HG03432 (cell line): ENCODE measurements at regions not wholly inside any gene's neighbourhood (a gene's known extent, or its start where the extent isn't known, plus 50 kb on each side); places are given as distances from the start of the nearest gene placed in this dataset.

Source experiments
- ATAC-seq: cut with Tn5 transposase; IDR thresholded peaks from one replicate; pipeline ENCODE4 v1.9.1; 2021; ENCODE audit warnings: mild to moderate bottlenecking, moderate library complexity; ENCODE audit not compliant: unreplicated experiment

DNA sequence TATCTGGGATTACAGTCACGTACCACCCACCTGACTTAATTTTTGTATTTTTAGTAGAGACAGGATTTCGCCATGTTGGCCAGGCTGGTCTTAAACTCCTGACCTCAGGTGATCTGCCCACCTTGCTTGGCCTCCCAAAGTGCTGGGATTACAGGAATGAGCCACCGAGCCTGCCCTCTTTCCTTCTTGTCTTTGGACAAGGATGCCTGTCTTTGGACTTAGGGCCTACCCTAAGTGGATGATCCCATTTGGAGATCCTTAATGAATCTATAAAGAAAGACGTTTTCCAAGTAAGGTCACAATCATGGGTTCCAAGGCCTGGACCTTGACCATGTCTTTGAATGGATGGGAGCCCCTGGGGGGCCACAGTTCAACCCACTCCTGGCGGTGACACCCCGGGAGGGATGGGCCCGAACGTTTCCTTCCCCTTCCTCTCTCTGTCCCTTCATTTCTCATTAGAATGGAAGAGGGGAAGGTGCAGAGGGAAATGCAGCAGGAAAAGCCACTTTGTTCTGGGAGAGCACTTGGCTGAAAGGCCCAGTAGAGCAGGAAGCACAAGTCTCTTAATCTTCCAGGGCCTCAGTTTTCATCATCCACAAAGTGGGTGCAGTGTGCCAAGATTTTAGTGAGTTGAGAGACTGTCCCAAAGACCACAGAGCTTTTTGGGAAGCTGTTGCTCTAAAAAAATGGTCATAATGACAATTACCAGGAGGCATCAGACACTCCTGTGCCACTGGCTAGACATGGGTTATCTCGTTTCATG lies 353.3 kb downstream of the SEC14L1 start:
- no peak for ATAC-seq

DNA sequence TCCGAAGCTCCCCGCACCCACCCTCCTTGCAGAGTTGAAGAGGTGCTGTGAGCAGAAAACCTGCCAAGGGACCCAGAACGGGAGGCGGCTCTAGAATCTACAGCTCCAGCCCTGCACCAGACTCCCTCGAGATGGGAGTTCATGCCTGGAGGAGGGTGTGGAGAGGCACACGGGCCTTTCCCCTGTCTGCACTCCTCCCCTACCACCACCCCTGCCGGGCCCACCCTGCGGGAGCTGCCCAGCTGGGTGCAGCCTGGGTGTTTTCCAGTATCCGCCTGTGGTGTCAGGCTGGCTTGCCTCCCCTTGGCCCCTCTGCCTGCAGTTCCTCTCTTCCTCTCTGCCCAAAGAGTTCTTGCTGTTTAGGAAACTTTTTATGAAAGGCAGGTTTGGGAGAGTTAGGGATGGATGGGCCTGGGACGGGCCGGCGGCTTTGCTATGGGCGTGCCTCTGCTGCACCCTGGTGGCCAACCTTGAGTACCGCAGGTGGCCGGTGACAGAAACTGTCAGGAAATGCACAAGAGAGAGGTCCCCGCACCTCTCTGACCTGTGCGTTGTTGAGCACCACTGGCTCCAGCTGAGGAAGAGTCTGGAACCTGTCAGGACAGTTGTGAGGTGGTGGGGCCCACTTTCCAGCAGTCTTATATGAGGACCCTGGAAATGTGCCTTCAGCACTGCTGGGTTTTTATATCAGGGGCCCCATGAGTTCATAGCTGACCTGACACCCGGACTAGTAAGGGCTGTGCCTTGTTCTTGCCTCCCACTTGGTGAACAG lies 354.1 kb downstream of the SEC14L1 start:
- ATAC-seq = no peak

DNA sequence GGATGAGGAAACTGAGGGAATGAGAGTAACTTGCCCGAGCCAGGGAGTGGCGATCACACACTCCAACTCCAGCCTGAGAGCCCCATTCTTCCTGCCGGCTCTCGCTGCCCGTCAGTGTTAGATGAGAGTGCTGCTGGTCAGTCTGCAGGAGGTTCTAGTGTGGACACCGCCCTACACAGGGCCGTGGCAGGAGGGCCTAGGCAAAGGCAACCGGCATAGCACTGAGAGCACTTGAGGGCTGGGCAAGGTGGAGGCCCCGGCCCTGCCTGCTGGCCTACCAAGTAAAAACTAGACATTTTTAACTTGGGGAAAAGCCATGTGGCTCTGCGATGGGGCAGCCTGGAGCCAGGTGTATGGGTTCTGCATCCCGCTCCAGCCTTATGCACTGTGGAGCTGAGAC lies 354.8 kb downstream of the SEC14L1 start:
- ATAC-seq = no peak

- ATAC-seq = no peak
Measured at GRCh38 chr17:77496401-77496801, 355.6 kb downstream of the SEC14L1 start.

DNA sequence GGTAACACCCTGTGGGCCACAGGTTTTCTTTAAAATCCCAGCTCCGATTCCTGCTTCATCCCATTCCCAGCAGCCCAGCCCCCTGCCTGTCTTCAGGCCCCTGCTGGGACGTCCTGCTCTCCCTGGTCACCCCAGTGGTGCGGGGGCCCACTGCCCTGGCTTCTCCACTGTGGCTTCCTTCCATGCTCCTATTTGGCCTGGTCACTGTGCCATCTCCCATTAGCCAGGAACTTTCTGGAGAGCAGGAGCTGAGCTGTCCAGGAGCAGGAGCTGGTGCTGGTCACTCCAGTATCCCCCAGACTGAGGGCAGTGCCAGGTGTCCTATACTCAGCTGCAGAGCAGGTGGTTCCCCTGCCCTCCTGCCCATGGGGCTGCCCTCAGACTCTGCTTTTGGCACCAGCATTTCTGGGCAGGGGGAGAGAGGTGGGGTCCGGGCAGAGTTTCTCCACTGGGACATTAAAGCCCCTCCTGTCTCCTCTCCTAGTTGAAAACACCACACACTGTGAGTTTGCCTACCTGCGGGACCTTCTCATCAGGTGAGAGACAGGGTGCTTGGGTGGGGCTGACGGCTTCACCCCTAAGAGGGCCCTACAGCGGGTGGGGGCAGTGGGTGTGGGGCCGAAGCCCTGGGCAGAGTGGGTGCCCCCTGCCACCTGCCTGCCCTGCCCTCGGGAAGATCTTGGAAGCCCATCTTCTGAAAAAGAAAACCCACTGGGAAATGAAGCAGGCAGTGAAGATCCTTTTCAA lies 356.2 kb downstream of the SEC14L1 start:
- no peak for ATAC-seq

DNA sequence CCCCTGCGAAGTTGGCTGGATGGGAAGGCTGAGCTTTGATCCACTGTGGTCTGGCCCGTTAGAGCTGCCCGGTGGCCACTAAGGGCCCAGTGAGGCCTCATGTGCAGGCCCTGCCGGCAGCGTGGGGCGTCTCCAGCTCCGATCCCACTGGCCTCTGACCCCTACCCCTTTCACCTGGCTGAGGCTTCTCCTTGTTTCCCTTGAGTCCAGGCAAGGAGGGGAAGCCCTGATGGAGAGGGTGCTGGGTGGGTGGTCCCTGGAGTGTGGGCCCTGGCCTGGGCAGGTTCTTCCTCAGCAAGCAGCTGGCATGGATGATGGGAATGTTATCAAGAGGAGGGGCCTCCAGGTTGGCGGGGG lies 356.8 kb downstream of the SEC14L1 start:
- no peak for ATAC-seq

DNA sequence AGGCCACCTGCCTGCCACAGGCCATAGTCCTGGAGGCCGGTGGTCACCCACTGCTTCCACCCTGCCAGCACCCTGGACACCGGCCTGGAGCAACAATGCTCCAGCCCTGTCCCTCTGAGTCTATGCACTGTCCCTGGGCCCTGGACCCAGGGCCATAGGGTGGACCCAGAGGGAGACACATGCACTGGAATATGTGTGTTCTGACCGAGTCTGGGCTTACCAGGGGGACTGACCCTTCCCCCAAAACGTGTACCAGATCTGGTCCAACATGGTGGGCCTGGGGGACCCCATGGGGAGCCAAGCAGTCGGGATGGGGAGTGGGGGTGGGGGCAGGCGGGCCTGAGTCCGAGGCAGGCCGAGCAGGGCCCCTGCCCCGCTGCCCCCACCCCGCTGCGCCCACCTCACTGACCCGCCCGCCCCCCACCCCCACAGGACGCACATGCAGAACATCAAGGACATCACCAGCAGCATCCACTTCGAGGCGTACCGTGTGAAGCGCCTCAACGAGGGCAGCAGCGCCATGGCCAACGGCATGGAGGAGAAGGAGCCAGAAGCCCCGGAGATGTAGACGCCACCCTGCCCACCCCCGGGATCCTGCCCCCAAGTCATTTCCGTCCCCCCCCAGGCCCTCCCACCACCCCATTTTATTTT lies 357.4 kb downstream of the SEC14L1 start:
- no peak for ATAC-seq

DNA sequence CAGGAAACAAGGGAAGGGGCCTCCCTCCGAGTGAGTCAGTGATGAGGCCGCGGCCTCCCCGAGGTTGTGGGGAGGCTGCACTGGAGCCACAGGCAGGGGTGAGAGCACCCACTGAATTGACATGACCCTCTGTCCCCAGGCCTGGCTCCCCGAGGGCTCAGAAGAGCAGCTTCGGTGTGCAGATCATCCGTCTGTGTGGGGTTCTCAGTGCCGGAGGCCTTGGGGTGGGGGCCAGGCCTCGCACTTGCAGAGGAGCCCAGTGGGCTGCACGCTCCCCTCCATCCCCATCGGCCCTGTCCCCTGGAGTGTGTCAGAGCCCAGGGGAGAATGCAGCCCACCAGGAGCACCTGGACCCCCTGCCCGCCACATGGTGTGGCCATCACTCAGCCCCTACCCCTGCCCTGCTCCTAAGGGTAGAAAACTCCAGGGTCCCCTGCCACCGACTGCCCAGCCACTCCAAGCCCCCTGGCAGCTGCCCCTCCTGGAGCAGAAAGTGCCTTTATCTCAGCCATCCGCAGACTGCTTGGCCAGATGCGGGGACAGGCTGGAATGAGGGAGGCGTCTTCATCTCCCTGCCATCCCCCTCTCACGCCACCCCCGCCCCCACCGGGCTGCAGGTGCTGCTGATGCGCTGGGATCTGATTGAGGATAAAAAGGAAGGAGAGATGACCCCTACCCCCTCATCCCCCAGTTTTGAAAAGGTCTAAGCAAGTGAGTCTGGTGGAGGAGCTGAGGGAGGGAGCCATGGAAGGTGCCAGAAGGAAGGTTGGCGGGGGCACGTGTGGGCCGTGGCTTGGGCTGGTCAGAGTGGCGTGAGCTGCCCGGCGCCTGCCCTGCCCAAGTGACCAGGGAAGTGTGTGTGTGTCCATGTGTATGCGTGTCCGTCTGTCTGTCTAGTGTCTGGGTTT lies 358.3 kb downstream of the SEC14L1 start:
- no peak for ATAC-seq

GRCh38 chr17:77499699-77500435 lies 359.1 kb downstream of the SEC14L1 start:
- ATAC-seq = no peak

- ATAC-seq = no peak
Measured at GRCh38 chr17:77501101-77501566, 360.4 kb downstream of the SEC14L1 start.

DNA sequence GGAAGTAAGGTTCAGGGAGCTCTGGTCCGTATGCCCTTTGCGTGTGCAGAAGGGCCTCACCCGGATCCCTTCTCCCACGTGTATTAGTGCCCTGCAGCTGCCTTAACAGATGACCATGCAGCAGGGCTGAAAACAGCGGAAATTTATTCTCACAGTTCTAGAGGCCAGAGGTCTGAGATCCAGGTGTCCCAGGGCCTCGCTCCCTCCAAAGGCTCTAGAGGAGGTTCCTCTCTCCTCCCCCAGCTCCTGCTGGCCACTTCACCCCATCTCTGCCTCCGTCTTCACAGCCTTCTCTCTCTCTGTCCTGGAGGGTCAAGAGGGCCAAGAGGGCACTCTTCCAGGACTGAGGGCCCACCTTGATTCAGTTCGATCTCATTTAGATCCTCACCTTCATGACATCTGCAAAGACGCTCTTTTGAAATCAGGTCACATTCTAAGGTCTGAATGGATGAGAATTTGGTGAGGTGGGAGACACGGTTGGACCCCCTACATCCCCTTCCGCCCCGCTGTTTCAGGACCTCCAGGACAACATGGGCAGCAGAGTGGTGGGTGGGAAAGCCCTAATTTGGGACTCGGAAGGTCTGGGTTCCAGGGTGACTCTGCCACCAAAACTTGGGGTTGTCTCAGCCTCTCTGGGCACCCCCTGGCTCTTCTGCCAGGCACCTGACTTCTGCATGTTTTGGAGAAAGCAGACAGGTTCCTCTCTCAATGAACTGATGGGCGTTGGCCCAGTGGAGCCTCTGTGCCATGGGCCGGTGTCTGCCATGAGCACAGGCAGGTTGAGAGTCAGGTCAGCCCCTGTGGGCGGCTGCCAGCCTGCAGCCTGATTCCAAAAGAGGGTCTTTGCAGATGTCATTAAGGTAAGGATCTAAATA lies 361.2 kb downstream of the SEC14L1 start:
- no peak for ATAC-seq

GRCh38 chr17:77502626-77503292 lies 362.0 kb downstream of the SEC14L1 start:
- ATAC-seq = no peak

DNA sequence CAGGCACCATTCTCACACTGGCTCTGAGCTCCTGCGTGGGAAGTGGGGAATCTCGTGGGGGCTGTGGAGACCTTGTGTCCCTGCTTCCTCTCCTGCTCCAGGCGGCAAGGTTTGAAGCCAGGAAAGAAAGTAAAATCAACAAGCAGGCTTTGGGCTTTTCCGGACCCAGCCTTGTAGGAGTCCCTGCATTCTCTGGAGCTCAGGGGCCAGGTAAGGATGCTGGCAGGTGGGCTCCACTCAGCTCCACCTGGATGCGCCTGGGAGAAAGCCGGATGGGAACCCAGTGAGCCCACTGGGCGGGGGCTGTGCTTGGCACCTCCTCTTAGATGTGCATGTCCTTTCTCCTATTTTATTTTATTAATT lies 362.5 kb downstream of the SEC14L1 start:
- ATAC-seq = no peak

GRCh38 chr17:77503916-77504651 lies 363.3 kb downstream of the SEC14L1 start:
- ATAC-seq = no peak

DNA sequence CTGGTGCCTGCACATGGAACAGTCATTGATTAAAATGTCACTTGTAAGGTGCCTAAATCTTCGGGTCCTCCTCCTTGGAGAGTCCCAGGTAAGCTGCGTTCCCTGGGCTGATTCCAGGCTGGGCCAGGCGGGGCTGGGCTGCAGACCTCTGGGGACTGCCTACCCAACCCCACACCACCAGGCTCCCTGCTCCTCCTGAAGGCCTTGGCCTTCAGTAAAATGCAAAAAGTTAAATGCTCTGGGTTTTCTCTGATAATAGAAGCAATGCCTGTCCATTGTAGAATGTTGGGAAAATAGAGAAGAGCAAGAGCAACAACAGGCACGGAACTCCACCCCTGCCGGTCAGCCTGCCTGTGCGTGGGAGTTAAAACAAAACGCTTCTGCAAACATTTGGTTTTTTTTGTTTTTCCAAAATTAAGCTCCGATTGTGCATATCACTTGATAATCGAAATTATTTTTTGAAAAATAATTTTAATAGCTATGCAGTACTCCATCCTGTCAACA lies 363.9 kb downstream of the SEC14L1 start:
- no peak for ATAC-seq

DNA sequence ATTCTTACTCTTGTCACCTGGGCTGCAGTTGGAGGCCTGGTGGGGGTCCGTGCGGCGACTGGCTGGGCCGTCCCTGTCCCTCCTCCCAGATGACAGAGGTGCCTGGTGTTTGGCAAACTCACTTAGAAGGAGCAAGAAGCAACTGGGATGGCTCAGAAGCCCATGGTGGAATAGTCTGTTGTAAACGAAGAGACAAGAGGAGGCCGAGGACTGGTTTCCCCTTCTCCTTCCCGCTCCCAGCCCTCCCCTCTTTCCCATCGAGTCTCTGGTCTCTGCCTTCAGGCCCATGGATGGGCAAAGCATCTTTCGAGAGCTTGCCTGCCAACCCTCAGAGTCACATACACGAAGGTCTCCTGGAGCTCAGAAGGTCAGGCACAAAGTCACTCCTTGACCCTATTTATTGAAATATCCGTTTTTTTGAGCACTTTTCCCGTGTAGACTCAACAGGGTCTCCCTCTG lies 364.4 kb downstream of the SEC14L1 start:
- ATAC-seq = no peak

- no peak for ATAC-seq
Measured at GRCh38 chr17:77506371-77506991, 365.7 kb downstream of the SEC14L1 start.
